ENCODE measurements at regions not wholly inside any gene's neighbourhood (a gene's known extent, or its start where the extent isn't known, plus 50 kb on each side); places are given as distances from the start of the nearest gene placed in this dataset.

DNA sequence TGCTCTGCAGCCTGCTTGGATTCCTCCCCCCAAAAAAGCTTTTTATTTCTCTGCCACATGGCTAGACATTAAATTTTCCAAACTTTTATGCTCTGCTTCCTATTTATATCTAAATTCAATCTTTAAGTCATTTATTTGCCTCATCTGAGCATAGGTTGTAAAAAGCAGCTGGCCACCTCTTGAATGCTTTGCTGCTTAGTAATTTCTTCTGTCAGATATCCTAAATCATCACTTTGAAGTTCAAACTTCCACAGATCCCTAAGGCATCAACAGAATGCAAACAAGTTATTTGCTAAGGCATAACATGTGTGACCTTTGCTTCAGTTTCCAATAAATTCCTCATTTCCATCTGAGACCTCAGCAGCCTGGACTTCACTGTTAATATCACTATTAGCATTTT lies 209.6 kb downstream of the FSCB start:
- no peak for DNase-seq (ENCODE audit: low spot score)

DNA sequence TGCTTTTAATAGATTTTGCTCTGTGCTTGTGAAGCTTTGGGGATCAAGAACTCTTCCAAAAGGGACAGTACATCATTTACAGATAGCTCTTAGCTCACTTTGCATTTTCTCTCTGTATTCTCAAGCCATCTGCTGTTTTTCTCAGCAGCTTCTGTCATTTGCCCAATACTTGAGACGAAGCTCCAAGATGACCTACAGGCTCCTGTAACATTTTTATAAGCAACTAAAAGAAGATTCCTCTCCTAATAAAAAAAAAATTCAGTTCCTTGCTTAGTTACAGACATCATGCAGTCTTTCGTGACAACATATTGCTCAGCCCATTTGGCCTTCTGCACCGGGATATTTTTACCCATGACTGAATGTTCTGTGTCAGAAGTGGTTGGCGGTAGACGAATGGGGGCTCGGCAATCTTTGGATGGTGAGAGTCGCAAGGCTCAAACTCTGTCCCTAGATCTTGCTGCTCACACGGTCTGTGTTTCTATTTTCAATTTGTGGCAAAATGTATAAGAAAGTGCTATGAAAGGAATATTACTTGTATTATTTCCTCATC lies 215.6 kb downstream of the FSCB start:
- no peak for DNase-seq (ENCODE audit: low spot score)

DNA sequence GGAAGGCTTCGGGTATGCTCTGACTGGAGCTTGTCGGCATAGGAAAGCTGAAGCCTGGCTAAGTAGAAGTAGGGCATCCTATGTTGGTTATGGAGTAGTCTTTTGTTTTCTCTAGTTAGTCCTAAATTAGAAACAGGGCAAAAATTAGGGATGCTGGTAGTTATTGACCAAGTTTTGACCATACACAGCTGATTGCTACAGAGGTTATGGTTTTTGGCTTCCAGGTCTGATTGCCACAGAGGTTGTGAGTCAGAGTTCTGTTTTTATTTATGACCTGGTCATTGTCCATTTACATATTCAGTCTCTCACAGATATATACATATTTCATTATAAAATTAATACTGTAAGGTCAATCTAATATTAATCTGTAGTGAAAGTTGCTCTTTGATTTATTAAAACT lies 219.2 kb downstream of the FSCB start:
- DNase-seq (ENCODE audit: low spot score), result no peak

DNA sequence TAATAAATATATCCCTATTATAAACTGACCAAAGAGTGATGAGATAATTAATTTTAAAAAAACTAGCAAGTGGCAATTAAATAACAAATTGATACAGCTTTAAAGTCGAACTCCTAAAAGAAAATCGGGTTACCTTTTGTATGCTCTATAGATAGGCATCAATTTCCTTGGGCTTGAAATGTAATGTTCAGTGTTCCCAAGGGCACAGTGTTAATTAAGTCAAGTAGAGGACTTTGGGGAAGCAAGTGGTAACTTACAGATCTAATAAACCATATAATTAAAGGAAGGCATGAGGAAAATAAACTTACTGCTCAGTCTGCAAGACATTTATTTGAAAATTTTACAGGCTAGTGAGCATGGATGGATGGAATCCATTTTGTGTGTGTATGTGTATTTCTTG lies 220.9 kb downstream of the FSCB start:
- DNase-seq (ENCODE audit: low spot score), result no peak

DNA sequence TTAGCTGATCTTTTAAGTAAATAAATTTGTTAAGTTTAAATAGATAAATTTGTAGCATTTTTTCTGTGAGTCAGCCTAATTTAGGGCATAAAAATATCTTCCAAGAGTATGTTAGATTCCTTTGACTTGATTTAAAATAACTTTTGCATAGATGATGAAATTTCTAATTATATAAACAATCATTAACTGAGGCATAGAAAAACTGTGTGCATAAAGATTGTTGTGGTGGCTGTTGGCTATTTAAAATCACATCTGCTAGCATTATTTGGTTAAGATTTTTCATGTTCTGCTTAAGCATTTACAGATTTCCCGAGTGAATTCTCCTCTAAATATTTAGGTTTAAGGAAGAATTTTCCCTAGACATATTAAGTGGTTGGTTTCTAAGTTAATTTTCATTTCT lies 223.2 kb downstream of the FSCB start:
- DNase-seq (ENCODE audit: low spot score), result no peak

DNA sequence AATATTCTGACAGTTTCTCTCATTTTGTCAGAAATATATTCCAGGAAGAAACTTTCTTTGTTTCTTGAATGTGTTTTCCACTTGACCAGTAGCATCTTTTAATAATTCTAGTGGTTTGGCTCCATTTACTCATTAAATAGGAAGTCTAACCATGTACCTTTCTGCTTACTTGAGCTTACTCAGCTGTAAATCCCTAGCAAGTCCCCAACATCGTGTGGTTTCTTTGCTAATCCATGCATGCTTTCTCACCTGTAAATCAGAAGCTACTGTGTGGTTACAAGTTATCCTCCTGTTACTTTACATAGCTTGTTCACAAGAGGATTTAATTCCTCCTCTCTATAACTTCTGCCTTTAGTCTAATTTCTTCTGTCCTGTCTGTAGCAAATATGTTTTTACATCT lies 227.7 kb downstream of the FSCB start:
- no peak for DNase-seq (ENCODE audit: low spot score)

DNA sequence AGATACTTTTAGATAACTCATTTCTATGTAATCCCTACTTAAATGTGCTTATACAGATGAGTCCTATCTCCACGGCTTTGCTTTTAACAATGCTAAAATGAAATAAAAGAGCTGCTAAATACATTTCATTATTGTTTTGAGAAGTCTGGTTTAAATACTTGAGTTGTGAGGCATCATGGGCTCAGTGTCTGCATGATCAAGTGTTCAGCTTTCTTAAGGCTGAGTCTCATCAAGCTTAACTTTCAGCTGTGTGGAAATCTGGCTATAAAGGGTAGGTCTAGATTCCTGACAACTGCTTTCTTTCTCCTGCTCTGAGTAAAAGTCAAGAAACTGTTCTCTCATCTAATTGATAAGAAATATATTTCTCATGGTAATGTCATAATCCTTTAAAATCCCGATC lies 235.4 kb downstream of the FSCB start:
- no peak for DNase-seq (ENCODE audit: low spot score)

DNA sequence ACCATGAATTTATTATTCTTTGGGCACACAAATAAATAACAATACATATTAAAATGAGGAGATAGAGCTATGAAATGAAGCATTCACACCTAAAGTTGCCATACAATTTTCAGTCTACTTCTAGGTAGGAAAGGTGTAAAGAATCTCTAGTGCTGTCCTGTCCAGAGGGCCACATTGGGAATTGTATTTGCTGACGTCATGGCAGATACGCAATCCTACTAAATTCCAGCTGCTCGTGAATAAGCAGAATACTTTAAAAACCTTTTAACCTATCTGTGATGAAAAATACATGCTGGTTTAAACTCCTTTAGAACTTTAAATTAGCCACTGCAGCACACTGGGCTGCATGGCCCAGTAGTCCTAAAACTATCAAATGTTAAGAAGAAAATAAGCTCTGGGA lies 236.1 kb downstream of the FSCB start:
- DNase-seq (ENCODE audit: low spot score), result no peak

DNA sequence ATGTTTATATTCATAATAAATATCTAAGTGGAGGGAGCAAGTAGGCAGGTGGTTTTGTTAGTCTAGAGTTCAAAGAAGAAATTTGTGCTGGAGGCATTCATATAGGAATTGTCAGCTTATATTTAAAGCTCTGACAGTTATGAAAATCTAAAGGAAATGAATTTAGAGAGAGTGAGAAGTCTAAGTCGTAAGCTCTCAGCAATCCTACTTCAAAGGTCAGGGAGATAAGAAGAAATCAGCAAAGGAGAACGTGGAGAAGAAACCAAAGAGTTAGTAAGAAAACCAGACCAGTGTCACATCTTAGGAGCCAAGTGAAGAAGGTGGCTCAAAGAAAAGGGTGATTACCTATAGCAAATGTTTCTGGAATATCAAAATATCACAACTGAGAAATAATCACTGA lies 241.8 kb downstream of the FSCB start:
- DNase-seq (ENCODE audit: low spot score), result no peak

DNA sequence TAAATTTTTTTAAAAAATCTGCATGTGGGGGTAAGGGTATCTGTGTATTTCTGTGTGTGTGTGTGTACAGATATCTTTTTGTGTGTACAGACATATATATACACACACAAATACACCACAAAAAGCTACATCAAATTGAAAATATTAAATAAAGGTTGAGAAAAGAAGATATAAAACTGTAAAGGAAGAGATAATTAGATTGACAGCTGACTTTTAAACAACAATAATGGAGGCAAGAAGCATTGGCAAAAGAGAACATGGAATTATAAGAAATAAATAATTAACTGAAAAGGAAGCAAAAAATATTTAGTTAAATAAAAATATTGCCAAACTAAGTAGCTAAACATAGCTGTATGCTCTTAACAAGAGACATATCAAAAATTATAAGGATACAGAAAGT lies 291.4 kb downstream of the FSCB start:
- DNase-seq (ENCODE audit: low spot score), result no peak

DNA sequence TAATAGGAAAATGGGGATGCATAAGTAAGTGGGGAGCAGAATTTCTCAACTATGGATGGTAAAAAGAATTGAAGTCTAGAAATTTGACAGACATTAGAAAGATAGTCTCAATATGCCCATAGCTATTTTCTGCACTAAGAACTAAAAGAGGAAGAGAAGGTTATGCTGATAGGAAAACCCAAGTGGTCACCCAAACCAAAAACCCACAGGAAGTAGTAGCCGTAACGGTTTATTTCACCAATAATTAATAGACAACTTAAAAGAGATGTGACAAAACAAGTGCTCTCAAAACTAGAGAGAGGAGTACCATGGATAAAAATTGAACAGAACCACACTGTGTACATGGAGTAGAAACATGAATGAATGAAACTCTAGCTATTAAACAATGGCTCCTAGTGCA lies 295.4 kb downstream of the FSCB start:
- DNase-seq (ENCODE audit: low spot score), result no peak

DNA sequence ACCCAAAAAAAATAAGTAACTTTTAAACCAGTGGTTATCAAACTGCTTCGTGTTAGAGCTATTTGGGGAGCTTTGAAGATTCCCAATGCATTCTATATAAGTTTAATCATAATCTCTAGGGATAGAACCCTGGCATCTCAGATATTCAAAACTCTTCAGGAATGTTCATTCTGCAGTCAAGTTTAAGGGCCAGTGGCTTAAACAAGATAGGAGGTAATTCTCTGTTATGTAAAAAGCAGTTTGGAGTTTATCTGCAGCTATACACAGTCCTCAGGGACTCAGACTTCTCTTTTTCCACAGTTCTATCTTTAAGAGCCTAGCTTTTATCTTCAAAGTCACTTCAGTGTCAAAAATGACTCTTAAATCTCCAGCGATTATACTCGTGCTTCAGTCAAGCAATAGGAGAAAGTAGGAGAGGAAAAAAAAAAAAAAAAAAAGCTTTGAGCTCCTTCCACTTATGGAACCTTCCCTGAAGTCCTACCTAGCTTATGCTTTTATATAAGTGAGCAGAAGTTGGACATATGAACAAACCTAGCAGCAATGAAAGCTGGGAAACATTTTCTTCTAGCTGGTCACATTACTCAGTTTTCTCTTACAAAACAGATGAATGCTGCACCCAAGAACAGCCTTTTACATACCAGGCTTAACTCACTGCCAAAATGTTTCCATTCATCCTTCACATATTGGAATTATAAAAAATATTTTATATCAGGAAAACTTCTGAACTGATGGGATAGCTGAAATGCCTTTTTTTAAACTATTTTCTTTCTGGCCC lies 302.8 kb downstream of the FSCB start:
- no peak for DNase-seq (ENCODE audit: low spot score)

DNA sequence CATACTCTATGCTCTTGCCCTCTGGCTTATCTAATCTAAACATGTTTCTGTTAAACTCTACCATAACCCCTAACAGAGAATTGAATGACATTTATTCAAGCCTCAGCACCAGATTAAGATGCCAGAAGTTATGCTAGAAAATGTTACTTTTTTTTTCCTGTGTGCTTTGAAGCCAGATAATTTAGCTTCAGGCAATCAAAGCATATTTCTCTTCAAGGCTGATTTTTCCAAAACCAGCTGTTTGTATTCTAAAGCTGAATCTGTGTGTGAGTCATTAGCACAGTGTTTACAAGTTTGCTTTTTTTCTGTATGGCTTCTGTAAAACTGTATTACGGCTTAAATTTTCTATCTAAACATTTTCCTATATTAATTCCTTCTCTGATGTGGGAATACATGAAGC lies 326.1 kb downstream of the FSCB start:
- no peak for DNase-seq (ENCODE audit: low spot score)

DNA sequence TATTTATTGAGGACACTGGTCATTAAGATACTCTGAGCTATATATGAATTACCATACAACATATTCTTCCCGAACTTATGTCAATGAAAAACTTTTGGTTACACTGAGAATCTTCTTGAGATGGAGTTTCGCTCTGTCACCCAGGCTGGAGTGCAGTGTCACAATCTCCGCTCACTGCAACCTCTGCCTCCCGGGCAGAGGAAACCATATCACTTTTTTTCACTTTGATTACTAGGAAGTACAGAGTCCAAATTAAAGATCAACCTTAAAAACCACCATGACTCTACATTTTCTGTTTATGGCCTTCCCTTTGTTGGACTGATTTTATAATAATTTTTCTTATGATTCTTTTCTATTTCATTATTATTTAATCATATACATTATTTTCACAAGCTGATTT lies 336.5 kb downstream of the FSCB start:
- DNase-seq (ENCODE audit: low spot score), result no peak

DNA sequence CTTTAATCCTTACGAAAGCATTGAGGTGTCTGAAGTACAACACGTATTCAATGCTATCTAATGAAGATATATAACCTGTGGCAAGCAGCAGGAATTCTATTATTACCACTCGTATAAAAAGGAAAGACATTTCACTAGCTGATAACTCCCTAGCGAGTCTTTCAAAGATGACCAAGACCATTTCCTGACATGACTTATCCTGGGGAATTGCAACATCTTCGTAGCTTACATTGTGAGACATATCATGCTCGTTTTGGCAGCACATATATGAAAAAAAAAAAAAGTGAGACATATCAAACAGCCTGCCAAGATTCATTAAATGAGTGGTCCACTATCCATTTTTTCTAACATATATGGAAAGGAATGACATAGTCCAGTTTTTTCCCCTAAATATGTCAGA lies 337.0 kb downstream of the FSCB start:
- DNase-seq (ENCODE audit: low spot score), result peak; percentile 7

DNA sequence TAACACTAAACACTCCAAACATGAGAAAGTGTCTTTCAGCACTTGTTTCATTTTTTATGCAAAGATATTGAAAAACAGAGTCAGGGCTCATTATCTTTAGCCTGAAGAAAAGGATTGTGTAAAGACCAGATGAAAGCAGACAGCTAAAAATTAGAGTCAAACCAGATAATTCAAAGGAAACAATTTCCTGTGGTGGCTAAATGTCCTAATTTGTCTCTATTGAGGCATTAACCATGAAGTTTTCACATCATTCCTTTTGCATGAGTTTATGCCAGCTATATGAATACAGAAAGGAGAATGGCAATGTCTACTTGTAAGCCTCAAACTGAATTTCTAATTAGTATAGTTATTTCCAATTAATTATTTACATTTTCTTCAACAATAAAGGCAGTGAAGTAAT lies 338.5 kb downstream of the FSCB start:
- no peak for DNase-seq (ENCODE audit: low spot score)

DNA sequence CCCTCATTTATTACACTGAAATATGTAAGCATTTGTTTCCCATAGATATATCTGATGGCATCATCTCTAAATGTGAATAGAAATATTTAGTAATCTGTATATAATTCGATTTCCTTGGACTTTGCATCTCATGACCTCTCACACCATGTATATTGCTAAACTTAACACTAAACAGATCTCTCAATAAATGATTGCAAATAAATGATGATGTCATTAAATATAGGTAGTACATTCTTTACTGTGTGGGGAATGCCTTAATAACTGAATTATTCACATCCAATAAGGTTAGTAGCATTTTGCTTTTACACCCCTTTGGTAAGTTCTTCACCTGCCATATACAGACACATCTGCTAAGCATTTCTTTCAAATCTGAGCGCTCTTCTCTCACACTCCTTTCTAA lies 340.5 kb downstream of the FSCB start:
- no peak for DNase-seq (ENCODE audit: low spot score)

DNA sequence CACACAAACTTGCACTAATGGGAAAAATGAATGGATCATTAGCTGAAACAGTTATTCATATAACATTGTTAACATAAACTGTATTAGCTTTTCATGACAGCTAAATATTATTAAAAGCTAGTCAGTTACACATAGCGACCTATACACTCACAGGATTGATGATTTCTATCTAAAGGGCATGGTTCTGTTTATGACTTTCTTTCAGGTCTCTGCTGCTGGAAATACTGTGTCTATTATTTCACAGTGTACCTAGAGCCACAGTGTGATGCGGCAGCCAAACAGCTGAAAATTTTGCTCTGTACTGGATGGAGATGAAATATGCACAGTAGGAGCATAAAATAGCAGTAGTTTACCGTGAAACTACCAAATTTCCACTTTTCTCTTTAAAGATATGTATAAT lies 341.1 kb downstream of the FSCB start:
- no peak for DNase-seq (ENCODE audit: low spot score)

DNA sequence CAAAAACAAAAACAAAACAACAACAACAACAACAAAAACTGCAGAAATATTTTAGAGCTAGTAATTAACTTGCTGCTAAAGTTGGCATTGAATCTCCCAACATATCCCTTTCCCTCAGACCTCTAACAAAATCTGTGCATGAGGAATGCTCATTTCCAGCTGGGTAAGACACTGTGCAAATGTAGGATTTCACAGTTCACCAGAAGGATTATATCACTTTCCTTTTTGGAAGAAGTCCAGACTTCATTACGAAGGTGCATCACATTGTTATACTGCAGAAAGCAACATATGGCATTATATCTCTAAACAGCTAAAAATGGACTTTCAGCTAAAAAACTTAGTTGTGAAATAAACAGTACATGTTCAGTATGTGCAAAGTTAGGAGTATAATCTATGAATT lies 341.8 kb downstream of the FSCB start:
- DNase-seq (ENCODE audit: low spot score), result no peak

DNA sequence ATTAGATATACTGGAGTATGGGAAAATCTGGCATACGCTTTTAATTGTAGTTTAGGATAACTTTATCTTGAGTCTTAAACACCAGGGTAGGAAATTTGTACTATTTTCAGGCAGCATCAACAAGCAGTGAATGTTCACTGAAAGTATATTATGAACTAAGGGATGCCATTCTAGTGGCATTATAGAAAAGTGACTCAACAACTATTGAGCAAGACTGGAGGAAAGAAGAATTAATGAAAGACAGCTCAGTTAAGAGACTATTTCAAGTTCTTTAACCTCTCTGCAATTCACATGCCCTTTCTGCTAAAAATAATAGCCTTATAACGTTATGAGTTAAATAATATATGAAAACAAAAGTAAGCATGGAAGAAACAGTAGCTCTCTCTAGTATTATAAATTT lies 343.1 kb downstream of the FSCB start:
- no peak for DNase-seq (ENCODE audit: low spot score)

DNA sequence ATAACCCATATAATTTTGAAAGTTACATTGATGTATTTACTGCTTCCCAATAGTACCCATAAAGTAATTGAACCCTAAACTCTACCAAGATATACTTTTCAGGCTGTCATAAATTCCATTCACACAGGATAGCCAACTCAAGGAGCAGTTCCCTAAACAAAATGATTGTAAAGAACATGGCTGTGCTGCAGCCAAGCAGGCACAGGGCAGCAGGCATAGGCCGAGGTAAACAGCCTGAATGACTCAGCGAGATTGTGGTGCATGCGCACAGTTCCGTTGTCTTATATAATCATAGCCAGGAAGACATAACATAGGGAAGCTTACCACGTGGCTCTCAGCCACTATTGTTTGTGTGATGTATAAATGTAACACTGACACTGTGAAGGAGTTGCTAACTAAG lies 344.9 kb downstream of the FSCB start:
- DNase-seq (ENCODE audit: low spot score), result peak; percentile 12

DNA sequence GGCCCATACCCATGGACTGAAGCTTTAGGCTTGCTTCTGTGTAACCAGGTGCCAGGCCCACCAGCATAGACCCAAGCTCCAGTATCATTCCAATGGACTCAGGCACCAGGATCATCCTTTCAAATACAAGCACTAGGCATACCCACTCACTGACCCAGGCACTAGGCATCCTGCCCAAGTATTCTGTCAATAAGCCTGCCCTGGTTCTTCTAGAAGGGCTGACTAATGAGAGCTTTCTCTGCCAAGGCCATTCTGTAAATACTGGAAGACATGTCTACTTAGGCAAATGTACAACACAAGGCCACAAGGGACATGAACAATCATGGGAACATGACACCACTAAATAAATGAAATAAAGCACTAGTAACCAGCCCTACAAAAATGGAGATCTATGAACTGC lies 352.2 kb downstream of the FSCB start:
- DNase-seq (ENCODE audit: low spot score), result no peak

DNA sequence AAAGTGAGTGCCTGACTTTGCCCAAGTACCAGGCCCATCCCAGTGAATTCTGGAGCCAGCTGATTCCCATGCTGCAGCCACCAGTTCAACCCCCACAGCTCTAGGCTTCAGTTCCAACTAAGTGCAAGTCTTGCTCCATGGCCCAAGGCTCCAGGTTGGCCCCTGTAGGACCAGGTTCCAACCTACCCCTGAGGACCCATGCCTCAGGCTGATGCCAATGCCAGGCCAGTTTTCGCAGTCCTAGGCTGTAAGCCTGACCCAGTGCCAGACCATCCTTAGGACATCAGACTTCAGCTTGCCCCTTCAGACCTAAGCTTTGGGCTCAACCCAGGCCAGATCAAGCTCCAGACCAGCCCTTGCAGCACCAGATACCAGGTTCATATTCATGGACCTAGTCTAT lies 352.6 kb downstream of the FSCB start:
- no peak for DNase-seq (ENCODE audit: low spot score)

DNA sequence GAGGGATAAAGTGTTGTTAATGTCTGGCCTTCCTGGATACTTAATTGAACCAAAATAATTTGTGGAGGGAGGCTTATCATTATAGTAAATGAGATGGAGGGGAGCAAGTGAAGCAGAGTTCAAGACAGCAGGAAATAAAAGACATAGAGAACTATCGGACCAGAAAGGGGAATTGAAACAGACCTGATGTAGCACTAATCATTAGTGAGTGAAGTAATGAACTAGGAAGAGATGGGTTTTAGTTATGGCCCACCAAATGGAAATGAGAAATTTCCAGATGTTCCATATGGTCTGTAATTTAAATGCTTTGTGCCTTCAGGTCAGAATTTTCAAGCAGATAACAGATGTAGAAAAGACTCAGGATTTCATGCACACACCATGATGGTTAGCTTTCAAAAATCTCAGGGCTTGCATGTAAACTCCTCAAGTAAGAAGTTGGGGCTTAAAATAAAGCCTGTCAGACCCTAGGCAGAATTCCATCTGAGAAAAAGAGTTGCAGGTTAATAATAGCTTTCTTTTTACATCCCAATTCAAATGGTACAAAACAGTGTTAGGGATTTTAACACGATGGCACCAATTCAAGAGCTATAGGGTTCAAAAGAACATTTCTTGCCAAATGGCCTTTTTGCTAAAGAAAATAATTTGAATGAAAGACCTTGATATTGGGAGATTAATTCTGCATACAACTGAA lies 355.8 kb downstream of the FSCB start:
- no peak for DNase-seq (ENCODE audit: low spot score)
